GM12878 (cell line): ENCODE measurements at regions not wholly inside any gene's neighbourhood (a gene's known extent, or its start where the extent isn't known, plus 50 kb on each side); places are given as distances from the start of the nearest gene placed in this dataset.

Source experiments
- ATAC-seq: fragments of 200-7000 bp; cut with Tn5 transposase; 3 replicates; pipeline ENCODE4 v1.9.1; 2020; ENCODE audit warnings: mild to moderate bottlenecking, moderate library complexity
- BruUV-seq: library from RNA; stranded (reverse); fragments of 400-500 nt; replicated peaks from 2 replicates; lab custom pipeline; 2021; lab: Mats Ljungman, UMichigan
- CTCF ChIA-PET: fragments of 300-600 bp; sonication (Branson Sonifier 250); formaldehyde crosslinking; extraction: SDS; loops from one replicate; lab custom pipeline; 2021; ENCODE audit warnings: inconsistent platforms; lab: Yijun Ruan, JAX
- POLR2A ChIA-PET: fragments of 350-600 bp; formaldehyde crosslinking; extraction: SDS; loops from one replicate; lab custom pipeline; 2021; ENCODE audit warnings: inconsistent platforms; lab: Charles Lee
- RAD21 ChIA-PET: fragments of 300-600 bp; sonication (Branson Sonifier 250); formaldehyde crosslinking; loops from one replicate; lab custom pipeline; 2023; ENCODE audit warnings: antibody characterized with exemption; ENCODE audit not compliant: unreplicated experiment; lab: Charles Lee
- SMC1A ChIA-PET: fragments of 300-600 bp; sonication (Branson Sonifier 250); formaldehyde crosslinking; loops from one replicate; lab custom pipeline; 2023; ENCODE audit not compliant: unreplicated experiment, uncharacterized antibody; lab: Charles Lee
- DNase-seq: peaks from one replicate; pipeline ENCODE4 v3.0.0-alpha.2; 2011; ENCODE audit warnings: low read depth, low spot score
- FAIRE-seq: peaks from 3 replicates; lab custom pipeline; 2011; peaks lifted over from hg19 to GRCh38; lab: Jason Lieb, UNC
- H2AFZ ChIP-seq: 2 replicates; pipeline ENCODE4 v1.6.0; 2011; ENCODE audit warnings: low read depth, low read length, control low read depth; ENCODE audit not compliant: control insufficient read depth
- H3K27ac ChIP-seq: 2 replicates; pipeline ENCODE4 v1.5.1; 2011; ENCODE audit warnings: control low read depth; ENCODE audit not compliant: control insufficient read depth, insufficient read depth
- H3K27me3 ChIP-seq, 2 experiments: replicated peaks in 1 of 2; 2 replicates each; pipeline versions ENCODE4 v1.6.0 to v1.6.1; 2011; ENCODE audit warnings: low read length in 1 of 2; ENCODE audit not compliant: control insufficient read depth in 2 of 2, insufficient read depth in 2 of 2
- H3K36me3 ChIP-seq, 2 experiments: 2 replicates each; pipeline ENCODE4 v1.5.1; 2011; ENCODE audit warnings: low read length in 1 of 2; ENCODE audit not compliant: control insufficient read depth in 2 of 2, insufficient read depth in 2 of 2
- H3K4me1 ChIP-seq: 2 replicates; pipeline ENCODE4 v1.6.1; 2011; ENCODE audit warnings: mild to moderate bottlenecking, low read length, moderate library complexity, mixed read lengths; ENCODE audit not compliant: control insufficient read depth, insufficient read depth
- H3K4me2 ChIP-seq: 2 replicates; pipeline ENCODE4 v1.6.0; 2011; ENCODE audit warnings: control low read depth; ENCODE audit not compliant: control insufficient read depth, insufficient read depth
- H3K4me3 ChIP-seq: fragments of 200-600 bp; sonication (generic); 2 replicates; pipeline ENCODE4 v1.5.1; 2016
- H3K79me2 ChIP-seq: 2 replicates; pipeline ENCODE4 v1.6.0; 2011; ENCODE audit warnings: low read length; ENCODE audit not compliant: control insufficient read depth, insufficient read depth
- H3K9ac ChIP-seq: 2 replicates; pipeline ENCODE4 v1.8.0; 2011; ENCODE audit warnings: low read length, control low read depth, mixed read lengths; ENCODE audit not compliant: control insufficient read depth, insufficient read depth
- H3K9me3 ChIP-seq: replicated peaks from 3 replicates; pipeline ENCODE4 v1.5.1; 2011; ENCODE audit warnings: mild to moderate bottlenecking, low read length; ENCODE audit not compliant: control insufficient read depth, insufficient read depth
- H4K20me1 ChIP-seq: 2 replicates; pipeline ENCODE4 v1.6.0; 2011; ENCODE audit not compliant: control insufficient read depth, insufficient read depth
- BCL11A ChIP-seq: IDR thresholded peaks from 2 replicates; pipeline ENCODE4 v1.6.1; 2011; ENCODE audit warnings: low read depth, low read length
- CBFB ChIP-seq: IDR thresholded peaks from 2 replicates; pipeline ENCODE4 v1.6.1; 2016; ENCODE audit warnings: antibody characterized with exemption, low read depth
- CEBPB ChIP-seq, 2 experiments: fragments of 150-350 bp in 1 of 2; IDR thresholded peaks; 2 replicates each; pipeline ENCODE4 v1.6.1; 2012 to 2014; ENCODE audit warnings: low read depth in 2 of 2, low read length in 2 of 2, borderline replicate concordance in 1 of 2, inconsistent platforms in 1 of 2
- CHD2 ChIP-seq: IDR thresholded peaks from 2 replicates; pipeline ENCODE4 v1.6.1; 2011; ENCODE audit warnings: low read depth, low read length, improper control_type of control experiment, borderline replicate concordance
- CREM ChIP-seq: IDR thresholded peaks from 2 replicates; pipeline ENCODE4 v1.6.1; 2014; ENCODE audit warnings: antibody characterized with exemption, low read depth
- EED ChIP-seq: sonication (generic); IDR thresholded peaks from 2 replicates; pipeline ENCODE4 v1.6.1; 2016; ENCODE audit warnings: antibody characterized with exemption, low read depth
- EGR1 ChIP-seq, 2 experiments: IDR thresholded peaks; 1 replicate in 1 of 2; 2 replicates in 1 of 2; pipeline ENCODE4 v1.6.1; 2011 to 2012; ENCODE audit warnings: low read depth in 2 of 2, low read length in 2 of 2, borderline replicate concordance in 1 of 2, mild to moderate bottlenecking in 1 of 2, moderate library complexity in 1 of 2
- ESRRA ChIP-seq: IDR thresholded peaks from 2 replicates; pipeline ENCODE4 v1.6.1; 2012; ENCODE audit warnings: mild to moderate bottlenecking, low read length, improper control_type of control experiment
- NFYA ChIP-seq: IDR thresholded peaks from 2 replicates; pipeline ENCODE4 v1.6.1; 2011; ENCODE audit warnings: low read depth, mild to moderate bottlenecking, low read length, improper control_type of control experiment, borderline replicate concordance
- NR2C2 ChIP-seq: IDR thresholded peaks from 2 replicates; pipeline ENCODE4 v1.6.1; 2011; ENCODE audit warnings: borderline replicate concordance, low read depth; ENCODE audit not compliant: control insufficient read depth, insufficient read length
- NR2F1 ChIP-seq: fragments of 450-650 bp; conservative IDR thresholded peaks from 2 replicates; pipeline ENCODE4 v1.6.1; 2017; ENCODE audit warnings: mild to moderate bottlenecking
- STAT3 ChIP-seq: IDR thresholded peaks from 2 replicates; pipeline ENCODE4 v1.6.1; 2011; ENCODE audit warnings: low read depth, low read length, improper control_type of control experiment
- TCF12 ChIP-seq: IDR thresholded peaks from 2 replicates; pipeline ENCODE4 v1.6.1; 2011; ENCODE audit warnings: low read depth, mild to moderate bottlenecking, low read length
- TCF7 ChIP-seq: IDR thresholded peaks from 2 replicates; pipeline ENCODE4 v1.6.1; 2014; ENCODE audit warnings: antibody characterized with exemption, borderline replicate concordance
- YBX1 ChIP-seq: fragments of 450-650 bp; IDR thresholded peaks from 2 replicates; pipeline ENCODE4 v1.6.1; 2016; ENCODE audit warnings: antibody characterized with exemption
- ZNF274 ChIP-seq: IDR thresholded peaks from one replicate; pipeline ENCODE4 v1.8.0; 2011; ENCODE audit not compliant: insufficient read length, insufficient read depth
- ZSCAN29 ChIP-seq: fragments of 450-650 bp; IDR thresholded peaks from 2 replicates; pipeline ENCODE4 v1.6.1; 2017; ENCODE audit warnings: mild to moderate bottlenecking, moderate library complexity
- WGBS: methylation state at CpG from one replicate; pipeline ENCODE4 v1.1.6; 2016; ENCODE audit warnings: low lambda C conversion rate; ENCODE audit not compliant: insufficient replicate concordance, insufficient coverage; ENCODE audit errors: missing lambda C conversion rate; 5-methylcytosine and 5-hydroxymethylcytosine counted together
- in situ Hi-C: fragments of 300-500 bp; cut with MboI; formaldehyde crosslinking; loops from 9 replicates; pipeline ENCODE4 v1.14.3; 2018; ENCODE audit warnings: mixed read lengths
- intact Hi-C: fragments of 100-400 bp; cut with micrococcal nuclease; formaldehyde crosslinking; loops from one replicate; pipeline ENCODE4 v1.14.2; 2022; ENCODE audit not compliant: unreplicated experiment
- TF ChIP-seq, protein P1 (sequence below): IDR thresholded peaks from 2 replicates; pipeline ENCODE4 v1.6.1; 2011; ENCODE audit warnings: borderline replicate concordance, low read depth, mild to moderate bottlenecking, moderate library complexity, low read length; ENCODE audit not compliant: insufficient read depth, poor library complexity, severe bottlenecking
- TF ChIP-seq, protein P2 (sequence below): IDR thresholded peaks from 2 replicates; pipeline ENCODE4 v1.6.1; 2011; ENCODE audit warnings: mild to moderate bottlenecking, low read depth, low read length, moderate library complexity; ENCODE audit not compliant: insufficient replicate concordance

DNA sequence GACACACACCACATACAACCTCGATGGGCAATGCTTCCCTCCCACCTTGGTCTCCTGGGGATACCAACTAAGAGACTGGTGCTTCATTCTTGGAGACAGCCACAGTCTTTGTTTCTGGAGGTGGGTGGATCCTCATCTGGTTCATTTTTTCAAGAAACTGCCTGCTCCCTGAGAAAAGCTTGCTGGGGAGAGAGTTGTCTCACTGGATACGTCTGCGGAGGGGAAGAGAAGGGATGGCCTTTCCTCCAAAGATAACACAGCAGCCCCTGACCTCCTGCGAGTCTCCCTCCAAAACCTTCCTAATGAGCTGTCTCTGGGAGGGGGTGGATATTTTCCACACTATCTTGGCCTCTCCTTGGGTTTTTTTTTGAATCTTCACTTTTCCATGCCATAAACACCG, 221.2 kb downstream of the SOX9 start:
- H3K27me3 ChIP-seq = no peaks in the 10 kb centered on the region
- ATAC-seq (no peak), FAIRE-seq (no peak), DNase-seq (no peak)
- H3K27ac ChIP-seq = no peak overlapping the region
- no TSS peak for BruUV-seq
- H3K9ac ChIP-seq = no peak overlapping the region
- ChIA-PET RAD21 (interaction anchor here (1.1 kb wide), 1 partner anchor 24 kb away, joined by 3 read pairs; no protein-coding TSS in a partner anchor), CTCF (no interaction called here), SMC1A (no interaction called here), POLR2A (no interaction called here)
- intact Hi-C loops (no loop called here), in situ Hi-C loops (no loop called here)
- H3K4me2 ChIP-seq = no peak overlapping the region
- no peak overlapping the region for H3K4me3 ChIP-seq
- TF ChIP-seq EED (no peak), EGR1 (IDR thresholded peaks at IDR 0.05; ENCODE audit: borderline replicate concordance in 1 of 2, low read depth in 2 of 2, low read length in 2 of 2) (no peak), NR2F1 (no peak), ZSCAN29 (no peak), NR2C2 (no peak), BCL11A (no peak), CEBPB (IDR thresholded peaks at IDR 0.05; ENCODE audit: borderline replicate concordance in 1 of 2, low read depth in 2 of 2, low read length in 2 of 2) (no peak), TCF12 (no peak), CBFB (no peak), ESRRA (no peak), ZNF274 (no peak), YBX1 (no peak), CREM (no peak), CHD2 (no peak), NFYA (no peak), STAT3 (no peak), TCF7 (no peak)
- TF ChIP-seq, protein P1, sequence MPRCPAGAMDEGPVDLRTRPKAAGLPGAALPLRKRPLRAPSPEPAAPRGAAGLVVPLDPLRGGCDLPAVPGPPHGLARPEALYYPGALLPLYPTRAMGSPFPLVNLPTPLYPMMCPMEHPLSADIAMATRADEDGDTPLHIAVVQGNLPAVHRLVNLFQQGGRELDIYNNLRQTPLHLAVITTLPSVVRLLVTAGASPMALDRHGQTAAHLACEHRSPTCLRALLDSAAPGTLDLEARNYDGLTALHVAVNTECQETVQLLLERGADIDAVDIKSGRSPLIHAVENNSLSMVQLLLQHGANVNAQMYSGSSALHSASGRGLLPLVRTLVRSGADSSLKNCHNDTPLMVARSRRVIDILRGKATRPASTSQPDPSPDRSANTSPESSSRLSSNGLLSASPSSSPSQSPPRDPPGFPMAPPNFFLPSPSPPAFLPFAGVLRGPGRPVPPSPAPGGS = no peak
- TF ChIP-seq, protein P2, sequence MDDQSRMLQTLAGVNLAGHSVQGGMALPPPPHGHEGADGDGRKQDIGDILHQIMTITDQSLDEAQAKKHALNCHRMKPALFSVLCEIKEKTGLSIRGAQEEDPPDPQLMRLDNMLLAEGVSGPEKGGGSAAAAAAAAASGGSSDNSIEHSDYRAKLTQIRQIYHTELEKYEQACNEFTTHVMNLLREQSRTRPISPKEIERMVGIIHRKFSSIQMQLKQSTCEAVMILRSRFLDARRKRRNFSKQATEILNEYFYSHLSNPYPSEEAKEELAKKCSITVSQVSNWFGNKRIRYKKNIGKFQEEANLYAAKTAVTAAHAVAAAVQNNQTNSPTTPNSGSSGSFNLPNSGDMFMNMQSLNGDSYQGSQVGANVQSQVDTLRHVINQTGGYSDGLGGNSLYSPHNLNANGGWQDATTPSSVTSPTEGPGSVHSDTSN = no peak
- 55% methylated on average over 5 of the region's 5 CpGs for WGBS
- no peaks in the 10 kb centered on the region for H3K36me3 ChIP-seq
- no peaks in the 10 kb centered on the region; the same call in 1 of the 2 replicates for H3K4me1 ChIP-seq
- no peaks in the 10 kb centered on the region for H3K79me2 ChIP-seq
- H3K9me3 ChIP-seq = peaks cover 9% of the 10 kb centered on the region; the same call in 2 of the 3 replicates
- no peaks in the 10 kb centered on the region for H4K20me1 ChIP-seq
- H2AFZ ChIP-seq = no peak overlapping the region
